SH-SY5Y (cell line): ENCODE measurements at regions not wholly inside any gene's neighbourhood (a gene's known extent, or its start where the extent isn't known, plus 50 kb on each side); places are given as distances from the start of the nearest gene placed in this dataset.

ENCODE experiments used
- GATA2 ChIP-seq: IDR thresholded peaks from 2 replicates; pipeline ENCODE4 v1.6.1; 2011; ENCODE audit warnings: mild to moderate bottlenecking, low read depth, low read length
- GATA3 ChIP-seq: IDR thresholded peaks from 2 replicates; pipeline ENCODE4 v1.6.1; 2011; ENCODE audit warnings: low read depth, mild to moderate bottlenecking, low read length, moderate library complexity

- no peak for TF ChIP-seq GATA3
- no peak for TF ChIP-seq GATA2
These were observed 395.1 kb downstream of the ARHGEF28 start for GRCh38 chr5:74021126-74021525.
